Iris pigment epithelial cell (primary cell): ENCODE measurements at regions not wholly inside any gene's neighbourhood (a gene's known extent, or its start where the extent isn't known, plus 50 kb on each side); places are given as distances from the start of the nearest gene placed in this dataset.

Source experiments
- DNase-seq: peaks from one replicate; pipeline ENCODE4 v3.0.0-alpha.2; 2011; ENCODE audit warnings: low read depth

DNA sequence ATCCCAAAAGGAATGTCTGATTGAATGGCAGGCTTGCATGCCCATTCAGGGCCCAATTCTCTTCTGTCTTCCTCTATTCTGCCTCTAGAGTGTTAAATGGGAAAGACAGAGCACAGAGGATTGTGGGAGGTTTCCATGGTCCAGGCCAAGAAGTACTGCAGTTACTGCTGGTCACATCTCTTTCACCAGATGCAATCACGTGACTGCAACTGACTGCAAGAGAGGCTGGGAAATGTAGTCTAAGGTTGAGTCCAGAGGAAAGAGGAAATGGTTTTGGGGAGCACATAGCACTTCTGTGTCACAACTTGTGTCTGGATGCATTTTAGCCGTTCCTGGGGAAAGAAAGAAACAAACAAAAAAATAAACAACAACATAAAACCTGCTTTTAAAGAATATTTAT lies 336.4 kb upstream of the BTBD3 start:
- DNase-seq = peak; percentile 26

DNA sequence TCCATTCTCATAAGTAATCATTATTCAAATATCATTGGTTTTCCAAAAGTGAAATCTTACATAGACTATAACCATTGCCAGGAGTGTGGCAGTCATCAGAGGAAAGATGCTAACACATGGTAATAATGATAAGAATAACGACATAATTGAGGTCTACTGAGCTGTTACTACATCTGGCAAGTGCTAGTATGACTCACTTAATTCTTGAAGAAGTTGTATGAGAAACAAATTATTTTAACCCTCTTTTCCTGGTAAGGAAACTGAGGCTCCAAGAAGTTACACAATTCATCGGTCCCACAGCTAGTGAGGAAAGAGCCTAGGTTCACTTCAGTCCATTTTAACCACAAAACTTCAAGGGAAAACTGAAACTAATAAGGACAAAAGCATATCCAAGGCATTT lies 335.6 kb upstream of the BTBD3 start:
- DNase-seq = peak; percentile 56

DNA sequence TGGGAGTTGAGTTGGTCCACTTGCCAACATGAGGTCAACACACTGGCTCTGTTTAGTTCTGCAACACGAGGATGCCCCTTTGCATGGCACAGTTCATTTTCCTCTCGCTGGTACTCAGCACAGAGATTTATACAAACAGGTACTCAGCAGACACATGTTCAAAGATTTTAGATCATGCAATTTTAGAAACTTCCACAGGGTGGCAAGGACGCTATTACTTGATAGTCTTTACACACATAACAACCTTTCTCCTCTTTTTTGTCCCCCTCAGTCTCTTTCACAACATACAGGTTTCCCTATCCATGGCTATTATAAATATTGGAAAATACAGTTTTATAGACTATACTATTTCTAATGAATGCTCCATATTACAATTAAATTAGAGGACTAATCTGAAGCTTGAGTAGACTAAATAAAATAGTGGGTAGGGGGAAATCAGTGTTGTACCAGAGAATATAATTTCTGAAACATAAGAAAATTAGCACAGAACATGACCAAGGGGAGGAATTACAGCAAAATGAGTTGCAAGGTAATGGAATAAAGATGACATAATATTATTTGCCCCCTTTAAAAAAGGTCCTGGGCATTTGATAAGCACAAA lies 331.8 kb upstream of the BTBD3 start:
- DNase-seq = peak; percentile 51

DNA sequence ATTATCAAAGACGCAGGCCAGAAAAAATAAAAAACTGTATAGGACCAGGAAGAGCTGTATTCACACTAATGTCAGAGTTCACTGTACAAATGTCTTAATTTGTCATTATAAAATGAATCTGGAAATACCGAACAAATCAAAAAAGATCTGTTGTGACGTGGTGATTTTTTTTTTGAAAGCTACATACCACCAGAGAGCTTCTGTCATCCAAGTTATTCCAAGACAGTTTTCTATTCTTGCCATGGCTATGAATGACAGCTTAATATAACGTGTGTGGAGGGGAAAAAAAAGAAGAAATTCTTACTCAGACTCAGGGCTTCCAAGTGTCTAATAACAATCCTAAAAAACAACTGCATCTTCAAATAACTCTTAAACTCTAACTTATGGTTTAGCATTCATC lies 328.8 kb upstream of the BTBD3 start:
- DNase-seq = no peak

DNA sequence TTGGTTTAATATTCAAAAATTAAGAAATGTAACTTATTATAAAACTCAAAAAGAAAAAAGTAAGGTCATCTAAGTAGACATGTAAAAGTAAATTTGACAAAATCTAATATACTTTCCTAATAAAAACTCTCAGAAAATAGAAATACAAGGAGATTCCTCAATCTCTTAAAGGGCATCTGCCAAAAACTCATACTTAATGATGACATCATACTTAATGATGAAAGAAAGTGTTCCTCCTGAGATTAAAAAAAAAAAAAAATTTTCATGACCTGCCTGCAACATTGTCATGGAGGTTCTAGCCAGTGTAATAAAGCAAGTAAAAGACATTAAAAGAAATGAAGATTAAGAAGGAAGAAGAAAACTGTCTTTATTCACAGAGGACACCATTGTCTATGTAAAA lies 325.7 kb upstream of the BTBD3 start:
- DNase-seq = no peak

DNA sequence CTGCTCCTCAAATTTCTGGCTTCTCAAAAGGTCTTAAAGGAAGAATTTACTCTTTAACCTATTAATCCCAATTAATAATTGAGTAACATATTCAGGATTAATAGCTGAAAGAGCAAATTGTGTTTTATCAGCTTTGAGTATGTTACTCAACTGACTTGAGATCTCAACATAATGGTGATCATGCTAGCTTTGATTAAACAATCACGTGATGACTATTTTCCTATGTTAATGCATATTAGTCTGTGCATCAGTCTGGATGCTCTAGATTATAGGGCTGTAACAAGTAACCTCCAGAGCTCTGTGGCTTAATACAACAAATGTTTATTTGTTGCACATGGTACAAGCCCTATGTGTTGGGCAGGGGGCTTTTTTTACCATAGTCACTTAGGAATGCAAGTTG lies 313.4 kb upstream of the BTBD3 start:
- DNase-seq = no peak

DNA sequence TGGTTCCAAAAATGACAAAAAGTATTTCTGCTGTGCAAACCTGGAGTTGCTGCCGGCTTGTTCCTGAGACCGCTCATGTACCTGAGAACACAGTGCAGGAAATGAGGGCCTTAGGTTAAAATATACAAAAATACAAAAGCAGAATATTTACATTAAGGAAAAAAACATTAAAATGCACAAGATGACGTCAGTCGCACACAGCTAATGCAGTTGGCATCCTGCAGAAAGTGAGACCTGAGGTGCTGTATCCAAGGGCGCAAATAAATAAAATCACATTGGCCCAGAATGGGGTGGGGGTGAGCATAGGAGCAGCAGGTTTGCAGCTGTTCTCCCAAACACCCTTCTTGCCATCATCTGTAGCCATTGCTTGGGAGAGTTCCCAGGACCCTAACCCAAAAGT lies 310.6 kb upstream of the BTBD3 start:
- no peak for DNase-seq

DNA sequence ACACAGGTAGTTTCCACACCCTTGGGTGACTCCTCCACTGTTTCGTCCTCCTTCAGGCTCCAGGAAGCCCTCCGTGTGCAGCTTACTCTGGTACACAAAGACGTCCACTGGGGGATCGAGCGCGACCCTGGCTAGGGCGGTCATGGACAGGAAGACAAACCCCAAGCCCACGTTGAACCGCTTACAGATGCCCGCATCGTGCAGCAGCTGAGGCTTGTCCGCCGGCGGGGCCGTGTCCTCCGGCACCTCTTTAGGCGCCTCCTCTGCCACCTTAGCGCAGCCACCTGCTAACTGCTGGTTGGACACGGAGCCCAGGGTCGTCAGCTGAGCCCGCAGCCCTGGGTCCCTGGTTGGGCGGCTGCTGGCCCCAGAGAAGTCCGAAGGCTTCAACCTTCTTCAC lies 309.0 kb upstream of the BTBD3 start:
- no peak for DNase-seq

DNA sequence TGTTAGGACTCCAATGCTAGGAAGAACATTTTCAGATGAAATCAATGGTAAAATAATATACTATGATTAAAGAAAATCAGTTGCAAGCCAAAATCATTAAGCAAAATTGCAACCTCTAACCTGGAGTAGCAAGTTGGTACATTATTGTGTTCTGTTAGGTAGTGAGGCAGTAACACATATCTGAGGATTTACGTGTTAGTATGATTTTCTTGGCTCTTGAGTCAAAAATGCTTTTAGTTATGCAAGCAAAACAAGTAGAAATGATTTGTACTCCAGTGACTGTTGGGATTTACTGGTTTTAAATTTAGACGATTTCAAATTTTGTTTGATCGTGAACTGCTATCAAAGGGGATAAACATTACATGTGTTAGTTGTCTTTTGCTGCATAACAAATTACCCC lies 293.0 kb upstream of the BTBD3 start:
- no peak for DNase-seq

DNA sequence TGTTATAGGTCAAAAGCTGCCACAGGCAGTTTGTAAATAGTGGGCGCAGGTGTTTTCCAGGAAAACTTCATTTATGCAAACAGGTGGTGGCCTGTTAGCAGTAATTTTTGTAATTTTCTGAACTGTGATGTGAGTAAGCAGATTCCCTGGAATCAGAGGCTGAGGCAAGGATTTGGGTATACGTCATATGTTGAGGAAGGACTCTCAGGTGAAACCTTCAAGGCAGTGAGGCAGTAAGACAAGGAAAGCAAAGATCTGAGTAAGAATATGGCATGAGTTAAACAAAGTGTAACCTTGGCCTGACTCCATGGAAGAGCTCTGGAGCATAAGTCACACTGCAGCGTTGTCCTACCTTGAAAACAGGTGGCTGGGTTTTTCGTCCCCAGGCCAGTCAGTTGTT lies 291.1 kb upstream of the BTBD3 start:
- DNase-seq = no peak

DNA sequence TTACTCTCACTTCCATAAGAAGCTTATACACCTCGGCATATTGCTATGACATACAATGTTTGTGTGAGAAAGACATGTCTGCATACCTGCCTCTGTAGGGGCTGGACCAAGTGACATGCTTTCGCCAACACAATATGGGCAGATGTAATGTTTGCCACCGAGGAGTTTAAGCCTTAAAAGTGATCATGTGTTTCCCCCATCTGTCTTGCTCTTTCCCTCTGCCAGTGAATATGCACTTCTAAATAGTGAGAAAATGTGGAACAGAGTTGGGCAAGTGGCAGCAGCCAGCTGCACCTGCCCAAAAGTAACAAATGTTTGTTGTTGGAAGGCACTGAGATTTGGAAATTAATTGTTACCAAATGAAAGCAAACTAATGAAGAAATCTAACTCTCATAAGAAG lies 274.8 kb upstream of the BTBD3 start:
- DNase-seq = no peak

DNA sequence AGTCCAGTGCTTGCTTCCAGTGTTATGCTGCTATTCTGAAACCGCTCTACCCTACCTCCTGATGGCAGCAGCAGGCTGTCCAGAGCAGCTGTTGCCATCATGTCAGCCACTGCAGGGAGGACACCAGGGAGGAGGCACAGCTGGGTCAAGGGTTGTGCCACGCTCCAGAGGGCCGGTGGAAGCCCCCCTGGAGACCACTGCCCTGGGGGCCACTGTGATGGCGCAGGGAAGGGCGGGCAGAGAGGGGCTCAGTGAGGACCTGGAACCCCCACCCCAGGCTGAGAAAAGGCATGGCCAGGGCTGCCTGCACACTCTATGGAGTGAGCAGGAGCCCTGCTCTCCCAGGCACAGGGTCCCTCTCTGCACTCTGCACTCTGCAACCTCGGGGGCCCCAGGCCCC lies 271.3 kb upstream of the BTBD3 start:
- DNase-seq = peak; percentile 2

DNA sequence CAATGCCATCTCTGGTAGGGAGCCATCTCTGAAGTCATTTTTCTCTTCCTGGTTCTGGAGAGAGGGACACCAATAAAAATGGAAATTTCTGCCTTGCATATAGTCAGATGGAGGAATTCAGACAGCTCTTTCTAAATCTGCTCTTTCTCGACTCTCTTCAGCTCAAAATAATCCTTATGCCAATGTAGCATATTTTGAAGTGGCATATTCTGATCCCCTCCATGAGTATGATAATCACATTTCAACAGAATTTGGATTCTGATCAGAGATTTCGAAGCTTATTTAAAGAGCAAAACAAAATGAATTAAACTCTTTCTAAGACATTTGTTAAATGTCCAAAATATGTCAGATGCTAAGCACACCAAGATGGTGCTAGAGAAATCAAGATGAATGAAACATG lies 267.1 kb upstream of the BTBD3 start:
- no peak for DNase-seq

DNA sequence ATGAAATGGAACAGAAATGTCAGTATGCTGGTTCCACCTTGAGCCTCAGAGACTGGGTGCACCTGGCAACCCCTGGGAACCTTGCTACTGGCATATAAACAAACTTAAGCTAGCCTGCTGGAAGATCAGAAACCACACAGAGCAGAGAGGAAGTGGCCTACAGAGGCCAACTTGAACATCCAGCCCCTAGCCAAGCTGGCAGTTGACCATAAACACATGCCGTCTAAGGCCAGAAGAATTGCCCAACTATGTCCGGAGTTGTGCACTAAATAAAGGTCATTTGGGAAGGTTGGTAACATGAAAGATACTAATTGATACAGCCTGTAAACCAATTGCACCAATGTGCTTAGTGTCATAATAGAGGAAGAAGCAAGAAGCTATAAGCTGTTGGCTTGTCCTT lies 266.6 kb upstream of the BTBD3 start:
- DNase-seq = no peak

DNA sequence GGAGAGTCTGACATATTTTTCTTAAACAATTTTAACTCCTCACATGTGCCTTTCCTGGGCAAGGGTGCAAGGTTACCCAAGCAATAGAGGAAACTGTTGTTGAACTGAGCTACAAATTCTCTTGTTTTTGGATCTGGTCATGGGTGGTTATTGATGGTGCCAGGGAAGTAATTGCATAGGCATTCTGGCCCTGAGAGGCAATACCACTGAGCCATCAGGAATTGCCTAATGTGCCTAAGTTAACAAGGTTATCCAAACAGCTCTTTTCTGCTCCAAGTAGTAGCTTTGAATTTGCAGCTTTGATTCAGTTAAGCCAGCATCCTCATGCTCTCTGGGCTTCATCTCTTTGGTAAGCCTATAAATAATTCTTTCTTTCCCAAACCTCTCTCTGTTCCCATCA lies 266.0 kb upstream of the BTBD3 start:
- no peak for DNase-seq

DNA sequence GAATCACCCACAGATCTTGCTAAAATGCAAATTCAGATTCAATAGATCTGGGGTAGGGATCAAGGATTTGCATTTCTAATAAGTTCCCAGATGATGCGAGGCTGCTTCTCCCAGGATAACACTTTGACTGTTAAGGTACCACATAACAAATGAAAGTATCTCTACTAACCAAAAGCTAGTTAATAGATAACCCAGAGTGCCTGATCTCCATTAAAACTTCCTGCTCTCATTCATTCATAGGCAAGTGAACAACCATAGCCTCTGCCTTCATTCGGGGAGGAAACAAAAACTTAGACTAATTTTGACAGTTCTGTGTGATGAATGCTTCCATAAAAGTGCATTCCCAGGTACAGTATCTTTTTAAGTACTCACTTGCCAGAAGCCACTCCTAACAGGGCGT lies 265.6 kb upstream of the BTBD3 start:
- DNase-seq = no peak

DNA sequence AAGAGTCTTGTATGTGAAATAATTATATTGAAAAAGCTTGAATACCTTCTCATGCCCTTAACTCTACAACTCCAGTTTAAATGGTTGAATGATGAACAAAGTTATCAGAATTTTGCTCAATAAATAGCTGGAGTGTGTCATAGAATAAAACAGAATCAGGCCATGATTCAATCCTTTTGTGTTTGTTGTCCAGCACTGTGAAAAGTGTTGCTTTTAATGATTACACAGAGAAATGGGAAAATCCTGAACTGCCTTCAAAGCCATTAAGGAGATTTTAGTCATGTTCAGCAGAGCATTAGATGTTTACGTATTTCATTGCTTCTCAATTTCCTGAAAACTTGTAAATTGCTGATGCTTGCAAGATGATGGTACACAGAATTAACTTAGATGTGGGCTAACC lies 262.9 kb upstream of the BTBD3 start:
- DNase-seq = no peak

DNA sequence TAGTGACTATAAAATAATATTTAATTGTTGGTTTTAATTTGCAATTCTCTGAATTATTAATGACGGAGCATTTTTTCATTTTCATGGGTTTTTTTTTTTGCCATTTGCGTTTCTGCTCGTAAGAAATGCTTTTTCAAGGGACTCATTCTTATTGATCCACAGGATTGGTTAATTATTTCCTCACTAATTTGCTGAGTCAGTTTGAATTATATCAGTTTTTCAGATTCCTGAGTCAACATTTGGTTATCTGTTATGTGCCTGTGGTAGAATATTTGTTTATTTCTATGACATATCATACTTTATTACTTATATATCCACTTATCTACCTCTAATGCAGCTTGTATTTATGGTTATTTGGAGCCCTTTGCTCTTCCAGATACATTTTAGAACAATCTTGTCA lies 257.0 kb upstream of the BTBD3 start:
- no peak for DNase-seq

DNA sequence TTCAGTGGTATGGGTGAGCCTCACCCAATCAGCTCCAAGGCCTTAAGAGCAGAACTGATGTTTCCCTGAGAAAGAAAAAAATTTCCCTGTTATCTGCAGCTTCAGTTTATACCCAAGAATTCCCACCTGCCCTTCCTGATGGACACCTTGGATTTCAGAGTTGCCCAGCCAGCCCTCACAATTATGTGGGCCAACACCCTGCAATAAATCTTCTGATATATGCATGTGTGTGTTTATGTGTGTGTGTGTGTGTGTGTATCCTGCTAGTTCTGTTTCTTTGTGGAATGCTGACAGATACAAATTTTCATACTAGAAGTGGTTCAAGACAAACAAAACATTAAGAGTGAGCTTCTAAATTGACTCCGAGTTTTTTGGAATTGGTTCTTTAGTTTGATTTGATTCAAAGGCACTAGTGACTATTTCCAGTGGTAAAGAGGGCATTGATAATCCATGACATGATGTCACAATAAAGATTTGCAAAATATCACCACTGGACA lies 246.6 kb upstream of the BTBD3 start:
- no peak for DNase-seq

DNA sequence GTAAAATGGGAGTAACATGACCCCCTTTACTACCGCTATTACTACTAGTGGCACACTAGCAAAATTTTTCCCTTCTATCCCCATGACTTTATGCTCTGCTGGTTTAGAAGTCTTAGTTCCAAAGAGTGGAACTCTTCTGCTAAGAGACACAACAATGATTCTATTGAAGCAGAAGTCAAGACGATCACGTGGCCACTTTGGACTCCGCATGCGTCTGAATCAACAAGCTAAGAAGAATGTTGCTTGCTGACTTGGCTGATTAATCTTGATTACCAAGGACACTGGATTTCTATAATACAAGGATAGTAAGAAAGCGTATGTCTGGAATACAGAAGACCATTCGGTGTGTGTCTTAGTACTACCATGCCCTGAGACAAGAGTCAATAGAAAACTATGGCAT lies 244.7 kb upstream of the BTBD3 start:
- DNase-seq = no peak

DNA sequence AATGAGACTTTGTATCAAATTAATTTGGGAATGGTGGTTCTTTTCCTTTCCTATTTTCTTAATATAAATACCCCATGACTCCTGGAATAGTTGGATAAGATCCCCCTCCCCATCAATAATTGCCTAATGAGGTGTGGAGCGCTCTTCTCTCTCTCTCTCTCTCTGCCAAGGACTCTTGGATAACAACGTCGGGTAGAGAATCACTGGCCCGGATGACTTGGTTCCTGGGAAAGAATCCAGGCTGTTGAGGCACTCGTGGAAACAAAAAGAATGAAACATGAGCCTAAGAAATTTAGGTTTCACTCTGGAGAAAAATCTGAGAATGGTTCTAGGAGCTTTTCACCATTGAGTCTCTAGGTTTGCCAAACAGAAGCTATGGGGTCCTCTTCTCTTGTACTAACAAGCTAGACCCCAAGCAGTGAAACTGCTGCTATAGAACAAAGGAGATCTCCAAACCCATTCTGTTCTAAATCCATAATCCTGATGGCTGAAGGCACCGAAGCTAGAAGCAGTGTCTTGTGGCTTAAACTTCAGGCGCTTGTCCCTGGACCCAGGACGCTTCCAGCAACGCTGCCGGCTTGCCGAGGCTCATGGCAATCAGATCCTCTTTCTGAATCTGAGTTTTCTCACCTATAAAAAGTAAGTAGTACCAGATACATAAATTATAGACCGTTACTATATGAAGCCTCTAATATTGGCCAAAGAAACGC lies 241.6 kb upstream of the BTBD3 start:
- peak; percentile 8 for DNase-seq

DNA sequence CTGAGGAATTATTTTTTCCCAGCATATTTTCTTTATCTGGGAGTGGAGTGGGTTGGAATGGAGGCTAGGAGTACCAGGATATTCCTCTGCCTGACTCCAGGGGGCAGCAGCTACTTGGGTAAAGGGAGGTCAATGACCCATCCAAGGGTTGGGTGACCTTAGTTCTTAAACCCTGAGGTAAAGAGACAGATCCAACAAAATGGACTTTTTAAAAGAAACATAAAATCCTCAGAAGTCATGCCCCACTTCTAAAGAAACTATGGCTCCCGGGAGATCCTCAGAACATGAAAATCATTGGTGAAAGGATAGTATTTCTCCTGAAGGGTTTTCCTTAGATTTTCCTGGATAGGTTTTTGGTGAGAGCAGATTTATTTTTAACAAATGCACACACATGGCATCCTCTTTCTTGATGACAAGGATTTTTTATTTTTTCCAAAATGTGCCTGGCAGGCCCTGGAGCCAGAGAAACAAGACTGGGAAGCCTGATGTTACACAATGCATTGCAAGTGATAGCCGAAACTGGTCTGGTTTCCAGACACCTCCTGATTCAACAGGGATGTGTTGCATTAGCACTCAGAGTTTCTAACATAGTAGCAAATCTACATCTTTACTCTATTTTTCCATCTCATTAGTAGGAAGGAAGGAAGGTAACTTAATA lies 240.9 kb upstream of the BTBD3 start:
- DNase-seq = peak; percentile 55

DNA sequence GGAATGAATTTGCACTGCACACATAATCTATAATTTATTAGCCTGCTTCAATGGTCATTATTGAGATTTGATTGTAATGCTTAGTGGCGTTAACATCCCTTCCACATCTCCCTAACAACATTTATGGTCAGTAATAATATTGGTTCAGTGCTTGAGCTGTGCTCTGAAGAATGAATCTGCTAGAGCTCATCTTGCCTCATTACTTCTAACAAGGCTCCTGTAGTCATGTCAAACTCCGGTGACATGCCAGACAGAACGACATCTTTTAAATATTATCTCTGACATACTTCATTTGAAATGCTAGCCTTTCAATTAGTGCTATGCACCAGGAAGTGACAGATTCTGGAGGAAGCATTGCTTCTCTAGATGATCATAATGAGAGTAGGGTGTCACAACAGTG lies 240.3 kb upstream of the BTBD3 start:
- no peak for DNase-seq

DNA sequence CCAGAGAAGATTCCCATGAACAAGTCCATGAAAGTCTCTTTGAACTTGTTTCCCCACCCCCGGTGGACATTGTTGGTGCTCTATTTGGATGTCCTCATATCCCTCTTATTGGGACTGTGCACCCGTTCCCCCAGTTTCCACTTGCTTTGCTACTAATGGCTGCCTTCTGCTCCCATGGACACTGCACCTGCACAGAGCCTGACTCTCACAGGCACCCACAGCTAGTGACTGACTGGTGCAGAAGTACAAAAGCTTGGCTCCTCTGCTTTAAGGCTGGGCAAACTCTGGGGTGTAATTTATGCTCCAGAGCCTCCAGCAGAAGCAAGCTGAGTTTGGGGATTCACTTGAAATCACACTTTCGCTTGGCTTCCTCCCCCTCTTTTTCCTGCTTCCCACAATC lies 239.9 kb upstream of the BTBD3 start:
- DNase-seq = no peak
